NCI-H128 (cell line): ENCODE measurements at regions not wholly inside any gene's neighbourhood (a gene's known extent, or its start where the extent isn't known, plus 50 kb on each side); places are given as distances from the start of the nearest gene placed in this dataset.

Source experiments
- DNase-seq: peaks from one replicate; lab custom pipeline; 2025; ENCODE audit not compliant: unreplicated experiment; lab: John Stamatoyannopoulos, UW

GRCh38 chr1:55846051-55846450, 630.9 kb upstream of the USP24 start:
- DNase-seq: no peak

- no peak for DNase-seq
Observed at GRCh38 chr1:55844322-55844721, 629.2 kb upstream of the USP24 start.

GRCh38 chr1:55839626-55840025, 624.5 kb upstream of the USP24 start:
- DNase-seq: no peak

- DNase-seq: no peak
Observed at GRCh38 chr1:55839221-55839620, 624.1 kb upstream of the USP24 start.

GRCh38 chr1:55836086-55836485, 620.9 kb upstream of the USP24 start:
- DNase-seq: no peak

DNA sequence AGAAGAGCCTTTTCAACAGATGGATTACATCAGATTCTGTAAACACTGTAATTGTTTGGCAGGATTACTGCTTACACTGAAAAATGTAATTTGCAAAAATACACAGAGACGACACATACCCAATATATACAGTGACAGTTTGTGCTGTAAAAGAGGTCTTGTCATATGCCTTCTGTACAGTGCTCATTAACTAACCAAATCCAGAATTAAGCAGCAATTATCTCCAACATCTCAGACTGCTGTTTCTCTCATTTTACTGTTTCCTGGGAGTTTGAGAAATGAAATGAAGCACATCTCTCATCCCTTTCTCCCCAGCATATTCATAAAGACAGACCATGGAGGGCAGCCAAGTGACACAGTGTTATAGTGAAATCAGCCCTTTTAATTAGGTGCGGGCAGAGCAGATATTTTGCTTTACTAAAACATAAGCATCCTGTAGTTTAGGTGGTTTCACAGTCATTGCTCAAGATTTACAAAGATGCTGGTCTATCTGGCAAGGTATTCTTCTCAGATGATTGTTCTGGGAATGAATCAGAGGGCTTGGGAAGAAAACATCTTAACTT, 618.4 kb upstream of the USP24 start:
- DNase-seq: no peak

DNA sequence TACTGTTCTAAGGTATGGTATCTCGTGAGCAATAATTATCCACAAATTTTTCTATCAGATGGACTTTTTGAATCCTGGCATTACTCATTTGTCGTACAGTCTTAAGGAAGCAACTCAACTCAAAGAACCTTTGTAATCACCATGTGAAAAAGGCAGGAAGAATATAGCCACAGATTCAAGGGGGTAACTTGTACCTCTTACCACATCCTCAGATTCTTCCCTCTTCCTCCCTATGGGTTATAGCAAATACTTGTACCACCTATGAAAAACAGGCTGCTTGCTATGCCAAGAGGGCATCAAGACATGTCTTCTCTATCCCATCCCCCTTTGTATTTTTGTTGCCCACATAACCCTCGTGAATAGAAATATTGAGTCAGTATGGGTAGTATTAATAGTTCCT, 616.6 kb upstream of the USP24 start:
- no peak for DNase-seq

- no peak for DNase-seq
Observed at GRCh38 chr1:55828044-55828443, 612.9 kb upstream of the USP24 start.

DNA sequence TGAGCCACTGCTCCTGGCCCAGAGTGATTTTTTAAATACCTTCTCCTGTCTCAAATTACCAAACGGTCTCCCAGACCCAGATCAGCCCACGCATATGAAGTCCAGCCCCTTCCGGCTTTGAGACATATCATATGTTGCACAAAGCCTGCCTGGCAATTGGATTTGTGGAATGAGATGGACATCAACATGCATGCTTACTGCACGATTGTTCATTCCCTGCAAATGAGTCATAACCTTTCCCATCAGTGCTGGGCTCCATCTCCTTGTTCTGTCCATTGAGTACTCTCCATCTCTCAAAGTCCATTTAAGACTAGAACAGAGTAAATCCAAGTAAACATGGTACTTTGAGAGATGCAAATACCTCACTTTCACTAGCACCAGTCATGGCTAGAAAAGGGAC, 612.2 kb upstream of the USP24 start:
- no peak for DNase-seq

- DNase-seq: no peak
Observed at GRCh38 chr1:55826381-55827080, 611.4 kb upstream of the USP24 start.

GRCh38 chr1:55825461-55825860, 610.3 kb upstream of the USP24 start:
- no peak for DNase-seq

DNA sequence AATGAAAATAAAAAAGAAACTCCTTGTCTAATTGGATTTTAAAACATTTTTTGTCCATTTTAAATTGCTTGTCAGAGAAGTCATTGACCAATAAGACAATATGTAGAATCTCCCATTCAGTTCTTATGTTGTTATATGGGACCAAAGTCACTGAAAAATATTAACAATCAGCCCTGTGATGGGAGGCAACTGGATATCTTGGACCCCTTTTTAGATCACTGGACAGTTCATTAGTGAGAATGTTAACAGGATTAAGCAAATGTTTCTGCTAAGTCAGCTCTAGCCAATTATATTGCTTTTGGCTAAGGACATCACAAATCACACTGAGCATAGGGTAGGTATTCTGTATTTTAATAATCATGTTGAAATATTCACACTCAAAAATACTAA, 609.1 kb upstream of the USP24 start:
- DNase-seq: no peak

DNA sequence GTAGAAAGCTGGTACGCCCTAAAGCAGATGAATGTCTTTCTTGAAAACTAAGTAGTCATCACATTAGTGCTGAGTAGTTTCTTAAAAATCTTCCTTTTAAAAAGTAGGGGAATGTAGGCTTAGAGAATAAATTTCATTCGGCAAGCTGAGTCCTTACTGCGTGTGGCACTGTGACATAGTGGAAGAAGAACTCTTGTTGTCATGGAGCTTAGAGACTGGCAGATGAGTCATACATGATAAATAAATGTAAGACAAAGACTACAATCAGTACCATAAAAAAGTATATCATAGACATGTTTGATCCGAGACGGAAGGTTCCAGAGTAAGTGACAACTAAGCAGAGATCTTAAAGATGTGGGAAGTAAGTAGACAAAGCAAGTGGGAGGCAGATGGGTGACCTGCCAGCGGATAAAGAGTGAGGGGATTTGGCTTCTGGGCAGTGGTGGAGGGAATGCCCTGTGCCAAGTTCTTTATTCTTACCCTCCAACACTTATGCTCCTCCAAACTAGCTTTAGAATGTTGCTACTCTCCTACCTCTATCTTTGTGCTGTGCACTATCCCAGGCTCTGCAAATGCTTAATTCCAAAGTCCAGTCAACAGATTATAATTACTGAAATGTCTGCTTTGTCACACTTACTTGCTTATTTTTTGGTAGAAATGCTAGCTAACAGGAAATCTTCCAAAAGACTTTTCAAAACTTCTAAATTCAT, 608.5 kb upstream of the USP24 start:
- no peak for DNase-seq

- DNase-seq: no peak
Observed at GRCh38 chr1:55822891-55823290, 607.7 kb upstream of the USP24 start.

- DNase-seq: no peak
Observed at GRCh38 chr1:55821234-55821633, 606.1 kb upstream of the USP24 start.

DNA sequence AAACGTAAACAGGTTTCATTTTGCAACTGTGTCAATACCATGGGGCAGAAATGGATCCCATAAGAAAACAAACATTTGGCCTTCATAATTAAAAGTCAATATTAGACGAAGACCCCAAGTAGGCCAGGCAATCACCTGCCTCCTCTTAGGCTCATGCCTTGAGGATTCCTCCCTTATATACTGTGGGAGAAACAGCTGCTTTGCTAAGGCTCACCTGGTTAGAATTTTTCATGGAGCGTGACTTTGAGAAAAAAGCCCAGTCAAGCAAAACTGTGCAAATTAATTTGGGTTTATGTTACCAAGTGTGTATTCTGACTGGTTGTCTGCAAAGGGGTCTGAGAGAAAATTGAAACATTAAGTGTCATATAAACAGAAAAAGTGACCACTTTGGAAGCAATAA, 605.3 kb upstream of the USP24 start:
- DNase-seq: peak; percentile 91

GRCh38 chr1:55819011-55819410, 603.8 kb upstream of the USP24 start:
- no peak for DNase-seq

DNA sequence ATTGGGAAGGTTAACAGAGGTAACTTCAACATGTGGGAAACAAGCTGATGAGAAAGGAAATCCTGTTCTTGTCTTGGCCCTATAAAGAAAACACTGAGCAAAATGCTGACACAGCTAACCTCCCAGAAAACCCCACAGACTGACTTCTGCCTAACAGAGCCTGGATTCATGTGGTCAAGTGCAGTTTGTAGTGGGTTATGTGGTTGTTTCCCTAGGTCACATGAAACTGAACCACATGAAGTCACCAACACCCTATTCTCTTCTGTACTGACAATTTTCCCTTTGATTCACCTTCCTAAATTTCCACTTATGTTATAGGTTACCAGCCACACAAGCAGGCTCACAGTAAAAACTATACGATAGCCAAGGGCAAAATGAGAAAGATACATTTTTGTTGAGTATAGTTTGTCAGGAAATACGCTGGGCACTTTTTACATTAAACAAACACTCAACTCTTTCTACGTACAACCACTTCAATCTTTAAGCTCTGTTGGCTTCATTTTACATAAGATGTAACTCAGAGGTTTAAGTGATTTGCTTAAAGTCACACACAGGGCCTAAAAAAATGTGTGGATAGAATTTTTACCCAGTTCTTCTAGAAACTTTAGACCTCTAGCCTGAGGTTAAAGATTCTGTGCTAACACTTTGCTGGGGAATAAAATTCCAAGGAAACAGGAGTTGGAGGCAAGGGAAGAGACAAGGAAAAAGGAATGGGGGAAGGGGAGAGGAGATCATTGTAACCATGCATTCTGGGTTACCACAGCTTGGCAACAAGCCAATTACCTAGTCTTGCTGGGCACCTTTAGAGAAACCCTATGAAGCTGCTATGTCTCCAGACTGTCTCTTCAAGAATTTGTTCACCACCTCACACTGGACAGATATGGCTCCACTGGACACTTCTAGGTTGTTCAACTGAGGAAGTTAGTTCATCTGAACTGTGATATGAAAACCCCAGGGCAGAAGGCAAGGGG, 601.6 kb upstream of the USP24 start:
- no peak for DNase-seq

DNA sequence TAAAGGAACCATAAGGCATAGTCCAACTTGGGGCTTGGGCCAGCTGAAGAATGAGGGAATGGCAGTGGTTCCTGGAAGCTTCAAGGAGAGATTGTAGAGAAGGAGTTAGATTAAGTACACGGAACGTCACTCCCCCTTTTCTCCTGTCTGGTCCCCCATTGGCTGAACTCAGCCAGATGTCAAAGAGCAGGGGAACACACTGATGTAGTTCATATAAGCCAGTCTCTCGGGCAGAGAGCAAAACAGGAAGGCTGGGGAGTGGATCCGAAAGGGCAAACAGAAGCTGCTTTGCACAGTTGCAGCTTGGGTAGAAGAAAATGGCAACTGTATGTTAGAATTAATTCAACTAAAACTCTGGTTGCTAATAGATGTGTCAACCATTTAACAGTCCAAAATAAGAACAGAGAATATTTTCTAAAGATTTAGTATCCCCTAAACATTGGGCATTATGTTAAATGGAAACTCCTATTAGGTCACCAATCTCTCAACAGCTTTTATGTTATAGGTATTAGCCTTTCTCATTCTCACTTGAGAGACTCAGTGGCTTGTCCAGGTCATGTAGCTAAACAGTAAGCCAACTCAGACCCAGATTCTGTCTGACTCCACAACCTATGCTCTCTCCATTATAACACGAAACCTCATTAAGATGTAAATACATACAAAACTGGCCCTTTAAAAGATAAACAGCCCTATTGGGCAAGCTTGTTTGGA, 600.7 kb upstream of the USP24 start:
- no peak for DNase-seq

- no peak for DNase-seq
Observed at GRCh38 chr1:55814967-55815366, 599.8 kb upstream of the USP24 start.

GRCh38 chr1:55813618-55814017, 598.5 kb upstream of the USP24 start:
- no peak for DNase-seq
